Ovary (tissue), 3 donors: ENCODE measurements at regions not wholly inside any gene's neighbourhood (a gene's known extent, or its start where the extent isn't known, plus 50 kb on each side); places are given as distances from the start of the nearest gene placed in this dataset.

Source experiments
- CTCF ChIP-seq, 3 donors: fragments of 450-650 bp in 2 of 3; fragments of 200-600 bp in 1 of 3; IDR thresholded peaks; one replicate each; pipeline versions ENCODE4 v1.5.1 to v1.8.0; 2016 to 2022; ENCODE audit warnings: antibody characterized with exemption in 3 of 3, mild to moderate bottlenecking in 1 of 3
- EP300 ChIP-seq: sonication (generic); formaldehyde crosslinking; IDR thresholded peaks from one replicate; pipeline ENCODE4 v1.6.1; 2017; ENCODE audit warnings: antibody characterized with exemption
- POLR2A ChIP-seq: fragments of 450-650 bp; IDR thresholded peaks from one replicate; pipeline ENCODE4 v1.6.1; 2017; ENCODE audit warnings: antibody characterized with exemption, mild to moderate bottlenecking, moderate library complexity
- donor health status: DM: no; HTN: no; CAD: no.

GRCh38 chr4:158053086-158053485 is 119.7 kb downstream of the GASK1B start:
- TF ChIP-seq CTCF (IDR thresholded peaks at IDR 0.05), result no peak
- no peak for TF ChIP-seq POLR2A
- no peak for TF ChIP-seq EP300
